CD1c-positive myeloid dendritic cell (primary cell): ENCODE measurements at regions not wholly inside any gene's neighbourhood (a gene's known extent, or its start where the extent isn't known, plus 50 kb on each side); places are given as distances from the start of the nearest gene placed in this dataset.
"Not testable (repeated sequence)": the region's sequence is repeated elsewhere in the genome, so short reads cannot be mapped to it uniquely, and the experiment has no call there.

Source experiments
- DNase-seq: peaks from one replicate; pipeline ENCODE4 v3.0.0-alpha.2; 2016; ENCODE audit errors: extremely low spot score

DNA sequence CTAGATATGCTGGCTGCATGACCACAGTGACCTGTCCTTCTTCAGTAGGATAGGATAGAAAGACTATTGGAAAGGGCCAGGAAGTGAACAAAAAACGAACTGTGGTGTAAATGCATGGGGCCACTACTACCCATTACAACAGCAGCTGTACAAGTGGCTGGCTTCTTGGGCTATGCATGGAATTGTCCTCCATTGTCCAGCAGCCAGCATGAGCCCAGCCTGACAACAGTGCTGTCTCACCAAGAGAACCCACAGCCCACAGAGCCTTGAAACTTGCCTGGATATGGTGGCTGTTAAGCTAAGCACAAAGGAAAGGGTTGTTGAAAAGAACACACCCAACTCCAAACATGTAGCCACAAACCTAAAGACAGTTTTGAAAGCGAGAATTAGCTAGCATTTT is 330.2 kb upstream of the F9 start:
- no peak for DNase-seq

DNA sequence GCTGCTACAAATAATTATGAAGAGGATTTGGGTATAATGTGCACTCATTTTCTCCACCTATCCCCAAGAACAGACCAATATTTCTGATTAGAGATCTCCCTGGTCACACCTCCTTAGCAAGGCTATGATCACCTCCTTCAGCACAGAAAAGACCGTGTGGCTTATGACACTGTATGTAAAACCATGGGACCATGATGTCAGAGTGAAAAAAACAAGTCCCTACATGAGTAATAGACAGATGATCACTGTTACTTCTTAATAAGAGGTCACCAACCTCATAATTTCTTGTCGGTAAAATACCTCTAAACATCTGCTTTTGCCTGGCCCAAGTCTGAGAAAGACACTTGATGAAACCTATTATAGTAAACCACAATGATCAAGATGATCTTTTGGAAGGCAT is 330.6 kb upstream of the F9 start:
- DNase-seq = no peak

DNA sequence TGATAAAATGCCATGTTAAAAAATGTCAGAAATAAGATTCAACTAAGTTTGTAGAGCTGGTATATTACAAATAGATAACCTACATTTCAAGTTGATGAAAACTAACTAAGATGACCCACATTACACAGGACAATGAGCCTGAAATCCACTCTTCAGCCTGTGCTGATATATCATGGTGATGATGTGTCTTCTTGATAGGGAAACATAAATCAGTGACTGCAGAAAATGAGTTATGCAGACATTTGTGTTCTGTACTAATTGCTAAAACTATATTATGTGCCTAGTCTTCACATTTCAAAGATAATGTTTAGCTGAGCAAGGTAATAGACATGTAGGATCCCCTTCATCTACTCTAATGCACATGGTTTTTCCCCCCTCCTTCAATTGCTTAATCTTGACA is 331.6 kb upstream of the F9 start:
- no peak for DNase-seq

DNA sequence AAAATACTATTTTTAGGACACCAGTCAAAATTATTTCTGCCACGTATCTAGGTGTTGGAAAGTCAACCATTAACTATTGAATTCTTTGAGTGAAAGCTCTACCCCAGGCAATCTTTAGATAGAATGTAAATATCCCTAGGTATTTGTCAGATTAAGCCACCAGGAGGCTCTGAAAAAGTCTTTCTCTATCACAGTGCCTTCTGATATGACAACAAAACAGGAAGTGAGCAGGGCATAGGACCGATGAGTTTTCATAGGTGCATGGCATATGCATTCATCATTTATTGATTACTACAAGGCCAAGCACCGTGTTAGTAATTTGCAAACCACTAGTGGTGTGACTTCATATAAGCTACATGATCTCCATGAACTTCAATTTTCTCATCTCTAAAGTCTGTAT is 333.6 kb upstream of the F9 start:
- peak; percentile 5 for DNase-seq

DNA sequence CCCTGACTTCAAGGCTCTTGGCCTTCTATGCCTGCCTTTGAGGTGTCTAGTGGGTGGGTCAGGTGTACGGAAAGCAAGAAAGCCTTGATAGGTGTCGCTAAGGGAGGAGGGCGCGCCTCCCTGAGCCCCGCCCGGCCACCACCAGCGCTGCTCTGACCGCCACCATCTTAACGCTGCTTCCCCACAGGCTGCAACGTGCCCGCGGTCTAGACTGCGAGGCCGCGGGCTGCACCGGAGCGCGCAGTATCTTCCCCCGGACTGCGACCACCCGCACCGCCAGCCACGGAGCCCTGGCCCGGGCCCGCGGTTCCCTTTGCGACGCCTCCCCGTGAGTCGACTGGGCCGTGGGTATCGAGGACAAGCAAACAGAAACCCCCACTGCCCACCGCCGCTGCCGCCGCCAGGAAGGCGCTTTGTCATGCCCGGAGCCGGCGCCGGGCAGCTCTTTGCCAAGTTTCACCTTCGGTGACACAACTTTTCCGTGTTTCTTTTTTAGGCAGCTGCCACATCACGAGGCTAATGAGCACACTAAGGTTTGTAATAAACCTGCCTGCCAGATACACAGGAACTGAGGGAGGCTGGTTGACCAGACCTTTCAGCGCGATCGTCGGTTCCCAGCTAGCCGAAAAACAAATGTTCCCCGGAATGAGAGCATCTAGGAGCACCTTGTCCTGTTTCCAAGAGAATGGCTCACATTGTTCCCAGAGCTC is 335.8 kb upstream of the F9 start:
- peak; percentile 11 for DNase-seq

DNA sequence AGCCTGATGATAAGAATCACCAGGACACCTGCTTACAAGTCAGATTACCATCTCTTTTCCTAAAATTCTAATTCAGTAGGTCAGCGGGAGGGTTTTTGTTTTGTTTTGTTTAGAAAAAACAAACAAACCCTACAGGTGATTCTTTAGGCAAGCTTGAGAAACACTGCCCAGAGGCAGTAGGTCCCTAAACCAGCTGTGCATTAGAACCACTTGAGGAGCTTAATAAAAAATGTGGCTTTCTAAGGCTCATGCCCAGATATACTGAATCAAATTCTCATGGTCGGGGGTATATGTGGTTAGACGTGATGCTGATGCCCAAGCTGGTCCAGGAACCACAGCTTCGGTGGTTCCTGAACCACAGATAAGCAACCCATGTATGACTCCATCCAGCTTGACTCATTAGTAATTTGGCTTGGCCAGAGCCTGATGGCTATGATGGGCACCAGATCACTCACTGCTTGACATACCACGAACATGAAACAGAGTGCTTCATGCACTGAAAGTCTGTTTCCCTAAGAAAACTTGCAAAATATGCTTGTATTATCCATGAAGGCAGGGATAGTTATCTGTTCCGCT is 338.1 kb upstream of the F9 start:
- DNase-seq = no peak

DNA sequence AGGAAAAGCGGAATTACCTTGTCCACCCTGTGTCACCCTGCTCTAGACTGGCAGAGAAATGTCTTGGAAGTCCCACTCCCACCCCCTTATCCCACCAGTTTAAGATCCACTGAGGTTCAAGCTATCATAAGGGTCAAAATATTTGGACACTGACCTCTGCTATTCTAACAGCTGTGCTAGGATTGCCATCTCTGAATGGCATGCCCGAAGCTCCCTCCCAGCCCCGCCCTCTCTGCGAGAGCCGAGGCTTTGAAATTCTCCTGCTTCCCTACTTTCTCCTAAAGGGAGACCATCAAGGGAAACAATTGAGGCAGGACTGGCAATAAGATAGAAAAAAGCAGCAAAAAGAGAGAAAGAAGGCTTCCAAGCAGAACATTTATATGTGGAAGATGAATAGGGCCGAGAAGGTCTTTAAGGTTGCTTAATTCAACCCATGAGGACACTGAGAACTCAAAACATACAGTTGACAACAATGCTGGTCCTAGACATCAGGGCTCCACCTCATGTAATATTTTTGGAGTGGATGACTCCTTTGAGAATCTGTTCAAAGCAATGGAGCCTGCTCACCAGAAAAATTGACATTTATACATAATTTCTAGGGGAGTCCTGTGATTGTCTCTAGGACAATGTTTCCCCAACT is 338.7 kb upstream of the F9 start:
- DNase-seq = no peak

DNA sequence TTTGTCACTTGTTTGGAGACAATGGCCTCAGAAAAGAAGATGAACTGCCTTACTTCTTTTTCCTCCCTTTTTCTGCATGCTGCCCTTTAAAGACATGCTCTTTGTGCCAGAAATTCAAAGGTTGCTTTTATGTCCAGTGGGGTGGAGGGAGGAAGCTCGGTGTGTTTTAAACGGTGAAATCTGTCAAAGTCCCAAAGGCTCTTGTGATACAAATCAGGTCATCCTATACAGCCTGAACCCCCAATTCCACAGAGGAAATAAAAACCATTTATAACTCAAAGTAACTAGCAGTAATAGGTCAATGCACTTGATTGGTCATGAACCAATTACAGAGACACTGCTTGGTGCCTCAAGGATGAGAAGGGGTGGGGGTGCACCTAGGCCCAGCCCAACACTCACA is 339.3 kb upstream of the F9 start:
- no peak for DNase-seq

DNA sequence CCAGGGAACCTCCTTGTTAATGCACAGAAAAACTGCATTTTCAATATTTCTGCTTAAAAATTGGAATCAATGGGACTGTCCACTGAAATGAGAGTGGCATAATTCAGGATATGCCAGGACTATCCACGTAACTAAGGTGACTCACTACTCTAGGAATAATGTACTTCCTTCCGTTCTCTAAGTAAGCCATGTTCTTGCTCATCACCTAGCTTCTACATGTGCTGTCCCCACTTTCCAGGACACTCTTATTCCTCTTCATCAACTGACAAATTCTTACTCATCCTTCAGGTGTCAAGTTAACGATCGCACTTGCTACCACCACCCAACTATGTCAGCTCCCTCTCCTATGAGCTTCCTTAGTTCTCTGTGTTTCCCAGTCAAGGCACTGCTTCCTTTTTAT is 342.8 kb upstream of the F9 start:
- no peak for DNase-seq

DNA sequence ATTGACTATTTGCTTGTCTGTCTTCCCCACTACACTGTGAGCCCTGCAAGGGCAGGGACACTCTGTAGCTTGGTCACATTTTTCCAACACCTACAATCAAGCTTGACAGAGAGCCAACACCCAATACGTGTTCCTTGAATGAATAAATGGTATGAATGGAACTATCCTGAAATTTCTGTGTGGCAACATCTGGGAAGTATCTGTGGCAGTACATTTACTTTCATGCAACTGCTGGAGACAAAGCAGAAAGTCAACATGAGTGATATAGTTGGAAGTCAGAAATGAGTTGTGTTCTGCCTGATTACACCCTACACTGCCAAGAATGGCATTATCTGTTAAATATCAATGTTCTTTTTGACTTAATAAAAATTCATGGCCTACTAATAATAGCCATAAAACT is 343.5 kb upstream of the F9 start:
- no peak for DNase-seq

DNA sequence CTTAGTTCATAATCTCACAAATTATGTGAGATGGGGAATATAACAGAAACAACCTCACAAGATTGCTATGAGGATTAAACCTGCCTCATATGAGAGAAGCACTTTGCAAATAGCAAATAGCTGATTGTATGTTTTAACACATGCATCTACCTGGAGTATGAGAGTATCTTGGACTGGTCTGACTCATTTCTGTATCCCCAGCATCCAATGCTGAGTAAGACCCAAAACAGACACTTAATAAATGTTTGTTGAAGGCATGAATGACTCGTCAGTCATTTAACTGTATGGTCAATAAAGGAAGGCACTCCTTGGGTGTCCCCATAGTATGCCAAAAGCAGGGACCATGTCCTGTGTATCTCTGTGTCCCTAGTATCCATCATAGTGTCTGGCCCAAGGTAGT is 350.9 kb upstream of the F9 start:
- no peak for DNase-seq

DNA sequence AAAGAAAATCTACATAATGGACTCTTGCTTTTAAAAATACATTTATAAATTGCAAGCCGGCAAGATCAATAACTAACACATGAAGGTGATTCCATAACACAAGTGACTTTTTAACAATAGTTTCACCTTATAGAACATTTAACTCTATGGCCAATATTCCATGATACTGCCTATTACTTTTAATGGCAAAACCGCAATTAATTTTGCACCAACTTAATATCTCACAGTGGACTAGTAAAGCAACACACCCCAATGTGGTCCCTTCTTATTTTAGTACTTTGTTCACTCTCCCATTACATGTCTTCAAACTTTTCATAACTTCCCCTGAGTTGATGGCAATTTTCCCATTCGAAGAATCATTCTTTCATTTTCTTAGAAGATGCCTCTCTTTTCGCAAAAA is 351.6 kb upstream of the F9 start:
- no peak for DNase-seq

DNA sequence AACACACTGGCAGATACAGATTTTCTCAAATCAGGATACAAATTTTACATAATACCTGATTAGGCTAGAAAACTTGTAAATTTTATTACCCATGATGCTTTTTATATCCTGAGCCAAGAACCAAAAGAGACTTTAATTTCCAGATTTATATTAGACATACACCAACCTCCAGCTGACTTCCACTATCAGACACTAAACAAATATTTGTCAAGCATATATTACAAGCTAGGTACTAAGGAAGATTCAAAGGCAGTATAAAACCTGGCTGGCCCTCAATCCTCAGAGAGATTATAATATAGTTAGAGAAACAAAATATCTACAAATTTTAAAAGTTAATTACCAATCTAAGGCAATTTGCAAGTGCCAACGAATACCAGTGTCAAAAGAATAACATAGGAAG is 357.8 kb upstream of the F9 start:
- no peak for DNase-seq

DNA sequence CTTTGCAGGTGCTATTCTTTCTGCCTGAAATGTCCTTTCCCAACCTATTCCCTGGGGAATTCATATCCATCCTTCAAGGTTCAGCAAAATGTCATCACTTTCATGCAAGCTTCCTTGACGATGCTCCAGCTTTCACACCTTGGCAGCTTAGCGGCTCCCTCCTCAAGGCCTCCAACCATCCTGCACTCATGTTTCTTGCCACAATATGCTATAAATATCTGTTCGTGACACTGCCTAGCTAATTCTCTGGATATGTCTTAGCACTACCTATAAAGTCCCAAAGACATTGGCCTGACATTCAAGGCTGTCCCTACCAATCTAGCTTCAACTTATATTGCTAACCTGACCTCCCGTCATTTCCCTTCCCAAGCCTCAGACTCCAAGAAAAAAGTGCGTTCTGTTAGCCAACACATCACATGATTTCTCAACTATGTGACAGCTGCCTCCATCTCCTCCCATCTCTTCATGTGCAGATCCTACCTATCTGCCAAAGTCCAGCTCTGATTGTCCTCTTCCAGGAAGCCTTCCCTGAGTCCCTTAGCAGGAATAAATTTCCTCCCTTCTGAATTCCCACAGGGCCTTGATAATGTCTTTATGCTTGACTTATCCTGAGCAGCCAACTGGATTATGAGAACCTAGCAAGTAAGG is 359.9 kb upstream of the F9 start:
- DNase-seq = no peak

DNA sequence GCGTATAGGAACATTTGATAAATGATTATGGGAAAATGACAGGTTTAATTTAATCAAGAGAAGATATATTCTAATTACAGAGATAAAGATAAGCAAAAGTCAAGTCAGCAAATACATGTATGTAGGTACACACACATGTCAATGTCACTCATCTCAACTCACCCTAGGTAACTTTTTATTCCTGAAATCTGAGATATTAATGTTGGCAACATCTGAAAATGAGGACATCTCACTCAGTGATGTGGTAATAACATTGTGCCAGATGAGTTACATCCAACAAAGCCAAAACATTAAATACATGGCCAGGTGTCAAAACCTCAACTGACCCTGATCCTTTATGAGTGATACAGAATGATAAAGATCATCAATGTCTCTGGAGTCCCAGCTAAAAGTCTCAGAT is 363.3 kb upstream of the F9 start:
- no peak for DNase-seq

DNA sequence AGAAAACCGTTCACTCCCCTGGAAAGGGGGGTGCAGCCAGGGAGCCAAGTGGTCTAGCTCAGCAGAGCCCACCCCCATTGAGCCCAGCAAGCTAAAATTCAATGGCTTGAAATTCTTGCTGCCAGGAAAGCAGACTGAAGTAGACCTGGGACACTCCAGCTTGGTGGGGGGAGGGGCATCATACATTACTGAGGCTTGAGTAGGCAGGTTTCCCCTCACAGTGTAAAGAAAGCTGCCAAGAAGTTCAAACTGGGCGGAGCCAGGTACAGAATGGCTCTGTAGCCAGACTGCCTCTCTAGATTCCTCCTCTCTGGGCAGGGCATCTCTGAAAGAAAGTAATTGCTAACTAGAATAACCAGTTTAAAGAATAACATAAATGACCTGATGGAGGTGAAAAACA is 372.3 kb upstream of the F9 start:
- no peak for DNase-seq

DNA sequence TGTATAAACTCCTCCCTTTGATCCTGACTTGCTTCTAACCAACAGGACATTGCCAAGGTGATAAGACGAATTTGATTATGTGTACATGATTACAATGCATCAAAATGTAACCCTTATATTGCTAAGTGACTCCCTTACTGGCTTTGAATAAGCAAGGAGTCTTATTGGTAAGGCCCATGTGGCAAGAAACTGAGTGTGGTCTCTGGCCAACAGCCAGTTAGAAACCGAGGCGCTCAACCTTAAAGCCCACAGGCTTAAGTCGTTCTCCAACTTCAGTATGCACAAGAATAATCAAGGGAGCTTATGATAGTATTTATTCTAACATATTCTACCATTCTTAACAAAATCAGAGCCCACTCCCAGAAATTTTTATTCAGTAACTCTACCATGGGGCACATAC is 374.2 kb upstream of the F9 start:
- DNase-seq = no peak

DNA sequence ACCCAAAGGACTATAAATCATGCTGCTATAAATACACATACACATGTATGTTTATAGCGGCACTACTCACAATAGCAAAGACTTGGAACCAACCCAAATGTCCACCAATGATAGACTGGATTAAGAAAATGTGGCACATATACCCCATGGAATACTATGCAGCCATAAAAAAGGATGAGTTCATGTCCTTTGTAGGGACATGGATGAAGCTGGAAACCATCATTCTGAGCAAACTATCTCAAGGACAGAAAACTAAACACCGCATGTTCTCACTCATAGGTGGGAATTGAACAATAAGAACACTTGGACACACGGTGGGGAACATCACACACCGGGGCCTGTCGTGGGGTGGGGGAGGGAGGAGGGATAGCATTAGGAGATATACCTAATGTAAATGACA is 383.9 kb upstream of the F9 start:
- not testable (repeated sequence) for DNase-seq

DNA sequence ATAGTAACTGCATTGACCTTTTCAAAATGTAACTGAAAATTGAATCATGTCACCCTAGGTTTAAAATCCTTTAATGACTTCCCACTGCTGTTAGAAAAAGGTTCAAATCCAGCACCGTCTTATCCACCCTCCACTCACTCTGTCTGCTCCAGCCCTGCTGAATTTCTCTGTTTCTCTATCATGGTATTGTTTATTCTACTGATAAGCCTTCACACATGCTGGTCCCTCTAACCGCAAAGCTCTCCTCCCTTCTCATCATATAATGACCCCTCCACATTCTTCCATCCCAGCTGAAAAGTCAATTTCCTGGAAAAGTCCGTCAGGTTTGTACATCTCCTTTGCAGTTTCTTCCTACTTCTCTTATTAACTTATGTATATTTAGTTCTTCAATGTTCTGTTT is 389.2 kb upstream of the F9 start:
- DNase-seq = no peak

DNA sequence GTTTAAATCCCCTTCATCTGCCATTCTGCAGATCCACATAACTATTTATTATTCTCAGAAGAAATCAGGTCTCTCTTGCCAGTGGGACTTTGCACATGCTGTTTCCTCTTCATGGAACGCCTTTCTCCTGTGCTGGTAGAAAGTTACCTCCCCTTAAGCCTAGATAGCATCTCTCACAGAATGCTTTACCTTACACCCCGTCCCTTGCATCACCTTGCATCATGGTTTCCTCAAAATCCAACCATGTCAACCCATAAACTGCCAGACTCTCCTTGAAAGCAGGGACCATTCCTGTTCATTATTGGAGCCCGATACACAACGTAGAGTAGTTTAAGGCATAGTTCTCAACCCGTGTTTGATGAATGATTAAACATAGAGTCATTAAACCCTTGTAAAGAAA is 396.2 kb upstream of the F9 start:
- DNase-seq = no peak

DNA sequence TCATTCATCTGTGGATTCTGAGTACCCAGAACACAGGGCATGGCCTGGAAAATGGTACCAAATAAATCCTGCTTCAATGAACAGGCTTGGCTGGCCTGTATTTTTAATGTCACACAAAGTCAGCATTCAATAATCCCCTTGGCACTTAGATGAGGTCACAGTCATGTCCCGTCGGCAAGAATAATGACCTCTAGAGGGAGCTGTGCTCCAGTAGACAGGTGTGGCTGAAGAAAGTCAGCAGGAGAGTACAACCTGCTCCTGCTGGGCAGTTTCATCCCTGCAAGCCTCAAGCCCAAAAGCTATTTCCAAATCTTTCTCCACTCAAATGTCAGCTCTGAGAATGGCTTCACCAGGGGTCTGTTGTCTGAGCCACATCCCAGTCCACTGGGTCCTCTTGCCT is 404.0 kb upstream of the F9 start:
- no peak for DNase-seq

DNA sequence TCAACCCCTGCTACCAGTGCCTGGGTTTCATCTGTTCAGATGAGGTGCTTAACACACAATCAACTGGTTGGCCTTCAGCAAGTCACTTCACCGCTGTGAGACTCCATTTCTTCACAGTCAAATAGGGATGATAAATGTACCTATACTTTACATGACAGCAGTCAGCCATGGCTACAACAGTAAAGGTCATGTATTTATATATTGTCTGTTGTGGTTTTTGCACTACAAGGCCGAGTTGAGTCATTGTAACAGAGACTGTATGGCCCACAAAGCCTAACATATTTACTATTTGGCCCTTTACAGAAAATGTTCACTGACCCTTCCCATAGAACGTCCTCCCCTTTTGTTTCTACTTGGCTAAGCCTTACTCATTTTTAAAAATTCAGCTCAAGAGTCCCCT is 404.6 kb upstream of the F9 start:
- no peak for DNase-seq

DNA sequence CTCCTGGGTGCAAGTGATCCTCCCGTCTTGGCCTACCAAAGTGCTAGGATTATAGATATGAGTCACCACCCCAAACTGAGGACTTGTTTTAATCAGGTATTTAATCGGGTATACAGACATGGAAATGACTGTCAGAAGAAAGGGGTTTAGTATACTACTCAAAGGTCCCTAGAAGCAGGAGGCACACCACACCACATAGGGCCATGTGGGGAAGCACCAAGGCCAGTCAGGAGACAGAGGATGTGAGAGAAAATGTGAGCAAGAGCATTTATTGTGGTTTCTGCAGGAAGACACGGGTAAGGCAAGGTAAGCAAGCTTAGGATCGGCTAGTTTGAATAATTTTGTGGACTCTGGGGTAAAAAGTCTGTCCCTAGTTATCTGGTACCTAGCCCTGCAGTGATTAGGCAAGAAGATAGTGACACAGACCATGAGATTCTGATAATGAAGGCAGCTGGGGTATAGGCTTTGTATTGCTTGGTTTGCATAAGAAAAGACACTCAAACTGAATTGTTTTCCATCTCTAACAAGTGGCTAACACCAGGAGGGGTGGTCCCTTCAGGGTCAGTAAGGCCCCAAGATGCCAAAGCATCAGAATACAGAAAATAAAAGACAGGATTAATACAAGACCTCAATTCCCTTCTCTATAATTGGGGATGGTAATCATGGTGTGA is 408.8 kb upstream of the F9 start:
- no peak for DNase-seq
